Stimulated activated CD8-positive, alpha-beta memory T cell treated with anti-CD3 and anti-CD28 coated beads, Interleukin-2, amount 100 ng/mL, for 1 hour (primary cell): ENCODE measurements at regions not wholly inside any gene's neighbourhood (a gene's known extent, or its start where the extent isn't known, plus 50 kb on each side); places are given as distances from the start of the nearest gene placed in this dataset.
"Not testable (repeated sequence)": the region's sequence is repeated elsewhere in the genome, so short reads cannot be mapped to it uniquely, and the experiment has no call there.

Experiments used
- DNase-seq, 2 donors: peaks; one replicate each; pipeline ENCODE4 v3.0.0-alpha.2; 2020; ENCODE audit warnings: low read depth in 2 of 2

DNA sequence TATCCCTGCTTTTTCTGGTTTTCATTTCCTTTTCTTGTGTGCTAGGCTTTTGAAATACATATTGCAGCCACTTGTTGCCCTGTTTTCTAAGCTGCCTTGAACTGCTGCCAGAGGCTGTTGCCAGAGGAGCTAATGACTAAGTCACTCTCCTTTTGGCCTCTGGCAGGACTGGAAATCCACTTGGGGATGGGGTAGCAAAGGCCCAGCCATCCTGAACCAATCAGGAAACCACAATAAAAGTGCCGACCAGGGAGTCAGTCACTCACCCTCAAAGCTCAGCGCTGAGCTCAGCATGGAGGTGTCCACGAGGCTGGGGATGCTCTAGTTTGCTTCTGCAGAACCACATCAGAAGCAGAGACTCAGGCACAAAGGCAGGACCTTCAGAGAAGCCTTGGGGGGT is 813.0 kb downstream of the DHX35 start:
- DNase-seq, result no peak

DNA sequence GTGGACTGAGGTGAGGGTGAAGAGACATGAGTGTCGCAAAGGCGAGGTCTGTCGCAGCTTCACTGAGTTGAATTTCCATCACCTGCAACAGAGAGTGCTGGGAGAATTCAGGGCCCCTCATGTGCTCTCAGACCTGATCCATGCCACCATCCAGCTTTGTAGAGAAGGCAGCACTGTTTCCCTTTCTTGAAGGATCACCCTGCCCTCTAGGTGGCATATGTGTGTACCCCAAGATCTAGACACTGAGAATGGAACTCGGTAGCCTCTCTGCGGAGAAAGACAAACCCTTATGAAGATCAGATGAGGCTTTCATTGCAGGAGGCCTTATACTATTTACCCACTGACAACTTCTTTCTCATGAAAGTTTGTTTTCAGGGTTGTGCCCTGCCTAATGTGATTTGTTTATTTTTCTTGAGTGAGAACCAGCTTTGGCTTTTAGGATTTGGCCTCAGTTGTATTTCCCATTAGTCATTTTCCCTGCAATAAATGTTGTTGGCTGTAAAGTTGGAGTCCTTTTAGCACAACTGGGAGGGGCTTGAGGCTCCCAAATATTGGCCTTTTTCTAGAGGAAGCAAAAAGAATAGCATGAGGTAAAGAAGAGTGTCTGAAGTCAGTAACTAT is 811.3 kb downstream of the DHX35 start:
- DNase-seq, result no peak

- no peak for DNase-seq
Measured at GRCh38 chr20:39767352-39767751, 805.2 kb downstream of the DHX35 start.

DNA sequence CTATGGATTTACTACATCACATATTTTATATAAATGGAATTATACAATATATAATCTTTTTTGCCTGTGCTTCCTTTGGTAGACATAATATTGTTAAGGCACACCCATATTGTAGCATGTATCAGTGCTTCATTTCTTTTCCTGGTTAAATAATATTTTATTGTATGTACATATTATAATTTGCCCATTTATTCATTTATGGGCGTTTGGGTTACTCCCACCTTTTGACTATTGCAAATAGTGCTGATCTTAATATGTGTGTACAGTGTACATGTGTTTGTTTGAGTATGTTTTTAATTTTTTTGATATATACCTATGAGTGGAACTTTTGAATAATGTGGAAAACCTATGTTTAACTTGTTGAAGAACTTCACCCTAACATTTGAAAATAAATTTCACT is 804.2 kb downstream of the DHX35 start:
- no peak for DNase-seq

DNA sequence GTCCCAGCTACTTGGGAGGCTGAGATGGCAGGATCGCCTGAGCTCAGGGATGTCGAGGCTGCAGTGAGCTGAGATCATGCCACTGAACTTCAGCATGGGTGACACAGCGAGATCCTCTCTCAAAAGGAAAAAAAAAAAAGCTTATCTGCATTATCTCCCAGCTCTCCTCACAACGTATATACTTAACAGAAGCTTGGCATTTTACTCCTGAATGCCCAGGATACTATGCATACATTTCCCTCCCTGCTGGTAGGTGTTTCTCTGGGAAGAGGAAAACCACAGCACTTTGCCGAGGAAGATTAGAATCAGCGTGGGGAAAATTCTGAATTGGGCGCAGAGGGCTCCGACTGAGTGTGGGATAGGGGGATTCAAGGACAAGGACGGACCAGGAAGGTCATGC is 800.6 kb downstream of the DHX35 start:
- no peak for DNase-seq

GRCh38 chr20:39758876-39759275 is 796.7 kb downstream of the DHX35 start:
- DNase-seq, result no peak

DNA sequence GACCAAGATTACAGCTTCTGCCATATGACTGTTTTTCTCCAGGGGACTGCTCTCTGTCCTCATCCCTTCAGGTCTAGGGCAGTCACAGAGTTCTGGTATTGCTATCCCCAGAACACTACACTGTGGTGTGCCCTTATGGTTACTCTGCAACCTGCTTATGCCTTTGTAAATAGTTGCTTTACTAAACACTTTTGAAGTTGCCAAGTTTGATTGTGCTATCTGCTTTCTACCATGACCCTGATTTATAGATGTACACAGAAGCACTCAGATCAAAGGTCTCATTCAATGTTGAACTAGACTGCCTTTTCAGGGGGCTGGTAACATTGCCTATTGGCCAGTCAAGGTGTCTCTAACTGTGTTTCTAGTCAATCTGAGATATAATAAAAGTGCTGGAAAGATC is 794.7 kb downstream of the DHX35 start:
- DNase-seq, result no peak

DNA sequence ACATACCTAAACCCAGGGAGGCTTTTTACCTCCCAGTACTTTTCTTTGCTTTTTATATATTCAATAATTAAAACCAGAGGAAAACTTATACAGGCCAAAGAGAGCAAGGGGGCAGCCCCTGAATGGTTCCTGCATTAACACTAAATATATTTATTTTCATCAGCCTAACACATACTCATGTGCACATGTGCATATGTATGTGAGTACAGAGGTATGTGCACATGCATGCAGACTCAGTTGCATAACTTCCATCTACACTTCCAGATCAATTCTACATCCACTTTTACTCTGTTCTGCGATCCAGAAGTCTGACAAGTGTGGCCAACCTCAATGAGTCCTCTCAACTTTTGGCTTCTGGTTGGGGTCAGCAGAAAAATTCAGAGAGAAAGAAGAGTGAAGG is 794.2 kb downstream of the DHX35 start:
- DNase-seq, result no peak

DNA sequence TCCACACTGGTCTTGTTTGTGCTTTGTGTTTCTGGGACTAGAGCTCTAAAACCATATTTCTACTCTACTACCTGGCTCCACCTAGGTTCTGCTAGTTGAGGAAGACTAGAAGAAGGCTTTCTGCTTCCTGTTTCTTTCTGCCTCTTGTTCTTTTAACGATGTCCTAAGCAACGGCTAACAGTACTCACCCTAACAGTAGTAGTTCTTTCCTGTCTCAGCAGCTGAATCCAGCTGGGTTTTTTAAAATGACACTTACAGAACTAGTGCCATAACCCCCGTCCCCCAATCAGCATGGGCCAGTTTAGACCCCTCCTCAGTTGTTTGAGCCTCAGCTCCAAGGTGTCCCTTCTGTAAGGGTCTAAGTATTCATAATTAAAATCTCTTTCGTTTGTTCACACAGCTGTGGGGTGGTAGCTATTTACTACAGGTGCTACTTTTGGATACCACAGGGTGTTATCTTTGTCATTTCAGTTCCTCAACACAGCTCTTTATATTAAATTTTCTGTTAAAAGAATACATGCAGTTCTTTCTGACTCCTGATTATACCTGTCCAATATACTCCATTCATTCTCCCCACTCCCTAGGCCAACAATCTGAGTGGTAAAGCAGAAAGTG is 790.2 kb downstream of the DHX35 start:
- DNase-seq, result no peak

GRCh38 chr20:39751557-39752137 is 789.5 kb downstream of the DHX35 start:
- DNase-seq, result no peak

DNA sequence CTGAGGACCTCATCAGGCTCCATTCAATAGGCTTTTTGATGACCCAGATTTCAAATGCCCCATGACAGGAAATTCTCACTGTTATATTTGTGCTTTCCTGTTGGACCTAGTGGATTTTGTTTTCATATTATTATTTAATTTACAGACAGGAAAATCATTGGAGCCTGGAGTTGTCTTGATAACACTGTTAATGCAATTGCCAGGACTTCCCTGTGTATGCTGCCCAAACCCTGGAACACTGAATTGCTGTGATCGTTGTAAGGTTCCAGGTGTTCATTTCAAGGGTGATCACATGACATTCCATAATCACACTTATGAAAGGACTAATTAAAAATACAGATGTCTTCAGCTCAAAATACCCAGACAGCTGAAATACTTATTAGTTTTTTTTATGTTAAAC is 783.2 kb downstream of the DHX35 start:
- DNase-seq, result no peak

GRCh38 chr20:39738651-39739050 is 776.5 kb downstream of the DHX35 start:
- DNase-seq, result no peak

- no peak for DNase-seq
Measured at GRCh38 chr20:39736434-39737327, 774.5 kb downstream of the DHX35 start.

GRCh38 chr20:39725513-39725912 is 763.4 kb downstream of the DHX35 start:
- DNase-seq, result not testable (repeated sequence)

- DNase-seq, result no peak
Measured at GRCh38 chr20:39719293-39719692, 757.1 kb downstream of the DHX35 start.

DNA sequence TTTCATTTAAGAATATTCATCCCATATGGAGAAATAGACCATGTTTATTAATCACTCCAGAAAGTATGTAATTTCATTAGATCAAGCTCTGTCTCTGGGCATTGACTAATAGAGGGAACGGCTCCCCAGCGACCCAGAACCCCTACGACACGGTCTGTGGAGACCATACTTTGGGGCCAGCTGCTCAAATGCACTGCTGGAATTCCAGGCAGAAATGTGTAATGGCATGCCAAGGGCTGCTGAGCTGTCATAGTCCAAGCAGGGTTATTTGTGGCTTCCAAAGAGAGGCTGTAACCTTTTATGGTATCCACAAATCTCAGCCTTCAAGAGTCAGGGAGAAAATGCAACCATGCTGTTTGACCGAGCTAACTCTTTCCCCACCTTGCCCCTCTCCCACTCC is 755.8 kb downstream of the DHX35 start:
- DNase-seq, result no peak

DNA sequence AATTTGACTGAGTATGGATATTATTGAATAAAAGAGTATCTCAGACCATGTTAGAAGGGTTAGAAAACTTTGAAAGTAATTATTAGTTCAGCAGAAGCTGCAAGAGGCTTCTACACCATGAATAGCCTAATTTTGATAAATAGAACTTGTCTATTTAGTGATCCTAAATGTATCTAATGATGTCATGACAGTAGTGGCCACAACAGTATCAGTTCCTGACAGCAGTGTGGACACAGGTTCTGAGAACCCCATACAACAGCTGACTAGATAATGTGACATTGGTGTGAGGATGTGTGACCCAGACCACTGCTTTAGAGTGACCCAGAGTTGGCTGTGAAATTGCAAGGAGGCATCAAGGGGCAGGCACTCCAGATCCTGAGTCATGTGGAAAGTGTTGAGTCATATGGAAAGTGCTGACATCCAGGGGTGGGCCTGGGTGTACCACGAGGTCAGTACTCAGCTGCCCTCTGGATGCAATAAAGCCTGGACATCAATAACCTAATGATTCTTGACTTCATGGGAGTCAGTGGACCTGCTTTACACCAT is 754.7 kb downstream of the DHX35 start:
- no peak for DNase-seq

DNA sequence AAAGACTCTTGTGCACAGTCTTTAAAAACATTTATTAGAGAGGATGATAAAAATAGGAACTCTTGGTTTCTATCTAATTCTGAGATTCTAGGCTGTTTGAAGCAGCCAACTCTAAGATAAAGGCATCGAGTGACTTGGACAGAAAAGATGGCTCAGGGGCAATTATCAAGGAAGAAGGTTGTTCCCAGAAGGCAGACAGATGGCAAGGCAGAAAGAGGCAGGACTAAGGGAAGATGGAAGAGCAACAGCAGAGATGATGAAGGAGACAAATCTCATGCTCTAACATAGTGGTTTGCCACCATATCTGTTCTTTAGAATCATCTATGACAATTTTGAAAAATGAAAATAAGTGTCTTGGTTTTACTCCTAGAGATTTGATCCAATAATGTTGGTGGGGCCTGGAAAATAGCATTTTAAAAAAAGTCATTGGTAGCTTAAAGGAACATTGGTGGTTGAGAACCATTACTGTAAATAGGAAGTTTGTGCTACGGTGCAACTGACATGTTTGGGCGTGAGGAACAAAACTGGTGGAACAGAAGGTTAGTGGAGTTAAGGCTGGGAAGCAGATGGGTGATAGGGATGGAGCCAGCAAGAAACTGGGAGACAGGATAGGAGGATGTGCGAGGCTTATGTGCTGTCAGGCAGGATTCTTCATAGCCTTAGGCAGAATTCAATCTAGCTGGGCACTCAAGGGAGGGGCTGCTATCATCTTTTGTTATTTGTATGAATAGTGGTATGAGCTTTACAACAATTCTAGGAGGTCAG is 751.1 kb downstream of the DHX35 start:
- no peak for DNase-seq

DNA sequence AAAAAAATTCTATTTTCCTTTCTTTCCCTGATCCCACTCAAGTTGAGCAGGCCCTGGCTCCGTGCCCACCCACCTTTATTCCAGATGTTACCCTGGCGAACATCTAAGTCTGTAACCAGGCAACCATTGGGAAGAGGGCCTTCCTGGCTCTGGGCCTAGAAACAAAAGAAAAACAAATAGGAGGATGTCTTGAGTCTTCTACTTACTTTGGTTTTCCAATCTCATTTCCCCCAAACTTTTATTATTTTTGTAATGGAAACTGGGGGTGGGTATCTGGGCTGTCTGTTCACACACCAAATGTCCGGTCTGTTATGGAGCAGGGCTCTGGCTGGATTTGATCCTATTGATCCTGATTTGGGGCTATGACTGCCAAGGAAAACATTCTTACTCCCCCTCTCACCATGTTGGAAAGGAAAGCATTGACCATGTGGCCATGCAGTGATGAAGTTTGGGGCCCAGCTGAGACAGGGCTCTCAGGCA is 744.1 kb downstream of the DHX35 start:
- DNase-seq, result no peak

DNA sequence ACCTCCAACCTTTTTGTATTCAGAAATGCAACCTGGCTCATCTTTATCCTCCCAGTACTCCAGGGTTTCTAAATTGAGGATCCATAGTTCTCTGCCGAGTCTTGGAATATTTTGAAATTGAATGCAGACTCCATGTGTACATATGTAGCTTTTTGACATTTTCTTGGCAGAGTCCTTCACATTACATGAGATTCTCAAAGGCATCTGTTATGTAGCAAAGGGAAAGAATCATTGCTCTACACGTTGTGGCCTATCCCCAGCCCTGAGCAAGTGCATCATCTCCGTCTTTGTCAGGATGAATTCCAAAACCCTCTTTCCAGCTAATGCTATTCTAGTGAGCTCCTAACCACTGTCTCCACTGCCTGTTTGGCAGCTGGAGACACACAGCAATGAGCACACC is 742.9 kb downstream of the DHX35 start:
- no peak for DNase-seq

GRCh38 chr20:39703357-39703756 is 741.2 kb downstream of the DHX35 start:
- DNase-seq, result not testable (repeated sequence)
